Right lobe of liver (tissue), 4 donors: ENCODE measurements at regions not wholly inside any gene's neighbourhood (a gene's known extent, or its start where the extent isn't known, plus 50 kb on each side); places are given as distances from the start of the nearest gene placed in this dataset.

Experiments used
- POLR2A ChIP-seq: fragments of 450-650 bp; IDR thresholded peaks from one replicate; pipeline ENCODE4 v1.6.1; 2017; ENCODE audit warnings: antibody characterized with exemption, mild to moderate bottlenecking
- TF ChIP-seq, protein P1 (sequence below), 4 donors: fragments of 200-600 bp in 3 of 4; fragments of 450-650 bp in 1 of 4; IDR thresholded peaks; one replicate each; pipeline versions ENCODE4 v1.5.1 to v1.8.0; 2016 to 2022; ENCODE audit warnings: antibody characterized with exemption in 4 of 4, mild to moderate bottlenecking in 2 of 4
- donor health status: DM: no; HTN: no; CAD: no.
- donor health status: DM: no; HTN: no; CAD: no.
- donor health status: DM: no; HTN: yes; CAD: no.

DNA sequence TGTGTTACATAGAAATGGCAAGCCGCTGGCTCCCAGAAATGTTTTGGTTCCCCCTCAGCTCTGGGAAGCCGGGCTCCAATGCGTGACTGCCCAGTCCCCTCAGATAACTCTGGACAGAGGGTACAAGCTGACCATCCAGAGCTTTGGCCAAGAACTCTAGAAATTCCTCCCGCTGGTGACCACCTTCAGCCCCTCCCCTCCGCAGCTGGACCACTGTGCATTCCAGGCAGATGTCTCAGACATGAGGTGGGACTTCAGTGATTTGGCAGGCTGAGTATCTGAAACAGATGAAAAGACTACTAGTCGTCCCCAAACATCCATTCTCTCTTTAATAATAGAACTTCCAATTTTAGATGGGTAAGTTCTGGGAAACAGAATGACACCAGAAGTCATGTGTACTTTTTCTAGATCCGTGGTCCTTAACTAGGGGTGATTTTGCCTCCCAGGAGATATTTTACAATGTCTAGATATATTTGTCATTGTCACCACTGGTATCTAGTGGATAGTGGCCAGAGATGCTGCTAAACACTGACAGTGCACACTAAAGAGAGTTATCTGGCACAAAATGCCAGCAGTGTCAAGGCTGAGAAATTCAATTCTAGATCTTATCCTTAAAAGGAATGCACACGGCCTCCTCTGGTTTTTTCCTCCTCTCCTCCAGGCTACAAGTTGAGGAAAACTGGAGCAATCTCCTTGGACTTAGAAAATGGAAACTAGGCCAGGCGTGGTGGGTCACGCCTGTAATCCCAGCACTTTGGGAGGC lies 294.3 kb downstream of the SRBD1 start:
- TF ChIP-seq, protein P1, sequence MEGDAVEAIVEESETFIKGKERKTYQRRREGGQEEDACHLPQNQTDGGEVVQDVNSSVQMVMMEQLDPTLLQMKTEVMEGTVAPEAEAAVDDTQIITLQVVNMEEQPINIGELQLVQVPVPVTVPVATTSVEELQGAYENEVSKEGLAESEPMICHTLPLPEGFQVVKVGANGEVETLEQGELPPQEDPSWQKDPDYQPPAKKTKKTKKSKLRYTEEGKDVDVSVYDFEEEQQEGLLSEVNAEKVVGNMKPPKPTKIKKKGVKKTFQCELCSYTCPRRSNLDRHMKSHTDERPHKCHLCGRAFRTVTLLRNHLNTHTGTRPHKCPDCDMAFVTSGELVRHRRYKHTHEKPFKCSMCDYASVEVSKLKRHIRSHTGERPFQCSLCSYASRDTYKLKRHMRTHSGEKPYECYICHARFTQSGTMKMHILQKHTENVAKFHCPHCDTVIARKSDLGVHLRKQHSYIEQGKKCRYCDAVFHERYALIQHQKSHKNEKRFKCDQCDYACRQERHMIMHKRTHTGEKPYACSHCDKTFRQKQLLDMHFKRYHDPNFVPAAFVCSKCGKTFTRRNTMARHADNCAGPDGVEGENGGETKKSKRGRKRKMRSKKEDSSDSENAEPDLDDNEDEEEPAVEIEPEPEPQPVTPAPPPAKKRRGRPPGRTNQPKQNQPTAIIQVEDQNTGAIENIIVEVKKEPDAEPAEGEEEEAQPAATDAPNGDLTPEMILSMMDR (IDR thresholded peaks at IDR 0.05), result no peak
- no peak for TF ChIP-seq POLR2A
